GM21786 (cell line): ENCODE measurements at regions not wholly inside any gene's neighbourhood (a gene's known extent, or its start where the extent isn't known, plus 50 kb on each side); places are given as distances from the start of the nearest gene placed in this dataset.
"Not testable (repeated sequence)": the region's sequence is repeated elsewhere in the genome, so short reads cannot be mapped to it uniquely, and the experiment has no call there.

Experiments used
- ATAC-seq: cut with Tn5 transposase; IDR thresholded peaks from one replicate; pipeline ENCODE4 v1.9.1; 2021; ENCODE audit not compliant: unreplicated experiment

DNA sequence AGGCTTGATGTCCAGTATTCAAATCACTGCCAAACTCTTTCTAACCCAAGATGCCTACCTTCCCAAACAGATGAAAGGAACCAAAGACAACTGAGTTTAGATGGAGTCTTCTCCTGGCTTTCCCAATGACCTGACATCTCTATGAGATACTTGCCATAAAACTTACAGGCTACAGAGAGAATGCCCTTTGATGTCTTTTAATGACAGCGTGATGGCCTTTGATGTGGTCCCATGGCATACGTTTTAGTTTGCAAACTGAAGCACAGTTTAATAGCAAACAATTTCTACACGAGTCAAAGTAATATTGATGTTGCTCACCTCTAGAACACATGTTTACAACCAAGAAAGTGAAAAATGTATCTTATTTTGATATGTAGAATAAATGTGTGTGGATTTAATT, 73.2 kb downstream of the ZIC4 start:
- no peak for ATAC-seq

DNA sequence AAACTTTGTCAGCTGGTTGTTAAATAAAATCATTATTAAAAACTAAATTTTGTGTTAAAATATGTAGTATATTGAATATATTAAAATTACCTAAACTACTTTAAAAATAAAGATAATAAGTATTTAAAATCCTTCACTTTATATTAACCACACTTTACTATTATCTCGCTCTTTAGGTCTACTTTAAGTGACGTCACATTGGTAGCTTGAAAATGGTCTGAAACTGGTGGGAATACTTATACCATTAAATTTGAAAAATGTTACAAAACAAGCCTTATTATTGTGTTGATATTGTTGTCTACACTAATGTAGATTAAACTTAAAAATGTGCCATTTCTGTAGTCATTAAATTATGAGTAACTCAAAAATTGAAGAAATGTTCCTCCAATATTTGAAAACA, 77.6 kb downstream of the ZIC4 start:
- ATAC-seq: no peak

DNA sequence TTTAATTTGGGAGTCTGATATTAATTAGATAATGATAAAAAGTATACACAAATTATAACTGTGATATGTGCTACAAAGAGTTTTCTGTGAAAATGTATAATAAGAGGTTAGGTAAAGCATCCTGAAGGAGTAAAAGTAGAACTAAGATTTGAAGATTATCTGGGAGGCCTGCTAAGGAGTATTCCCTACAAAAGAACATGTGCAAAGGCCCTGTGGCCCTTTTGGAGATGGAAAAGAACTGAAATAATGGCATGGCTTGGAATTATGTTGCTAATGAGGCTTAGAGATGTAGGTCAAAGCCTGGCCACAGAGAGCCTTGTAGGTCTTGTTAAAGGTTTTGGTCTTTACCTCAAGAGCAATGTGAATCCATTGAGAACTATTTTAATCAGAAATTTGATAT, 82.0 kb downstream of the ZIC4 start:
- no peak for ATAC-seq

DNA sequence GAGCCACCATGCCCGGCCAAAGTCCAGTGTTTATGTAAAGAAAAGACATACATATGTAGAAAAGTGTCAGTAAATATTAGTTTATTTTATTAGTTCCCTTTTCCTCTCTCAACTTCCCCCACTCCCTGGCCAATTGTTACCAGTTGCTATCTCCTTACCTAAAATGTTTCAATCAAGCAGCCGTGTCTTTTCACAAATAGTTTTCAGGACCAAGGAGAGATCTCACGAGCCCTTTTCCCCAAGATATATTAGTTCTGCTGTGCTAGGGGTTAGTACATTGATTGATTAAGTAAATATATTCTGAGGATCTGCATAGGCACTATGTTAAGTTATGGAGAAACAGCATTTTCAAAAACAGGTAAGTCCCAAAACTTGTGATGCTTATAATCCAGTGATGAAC, 87.4 kb downstream of the ZIC4 start:
- ATAC-seq: no peak

DNA sequence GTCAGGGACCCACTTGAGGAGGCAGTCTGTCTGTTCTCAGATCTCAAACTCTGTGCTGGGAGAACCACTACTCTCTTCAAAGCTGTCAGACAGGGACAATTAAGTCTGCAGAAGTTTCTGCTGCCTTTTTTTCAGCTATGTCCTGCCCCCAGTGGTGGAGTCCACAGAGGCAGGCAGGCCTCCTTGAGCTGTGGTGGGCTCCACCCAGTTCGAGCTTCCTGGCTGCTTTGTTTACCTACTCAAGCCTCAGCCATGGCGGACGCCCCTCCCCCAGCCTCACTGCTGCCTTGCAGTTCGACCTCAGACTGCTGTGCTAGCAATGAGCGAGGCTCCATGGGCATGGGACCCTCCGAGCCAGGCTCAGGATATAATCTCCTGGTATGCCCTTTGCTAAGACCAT, 89.3 kb downstream of the ZIC4 start:
- ATAC-seq: not testable (repeated sequence)

DNA sequence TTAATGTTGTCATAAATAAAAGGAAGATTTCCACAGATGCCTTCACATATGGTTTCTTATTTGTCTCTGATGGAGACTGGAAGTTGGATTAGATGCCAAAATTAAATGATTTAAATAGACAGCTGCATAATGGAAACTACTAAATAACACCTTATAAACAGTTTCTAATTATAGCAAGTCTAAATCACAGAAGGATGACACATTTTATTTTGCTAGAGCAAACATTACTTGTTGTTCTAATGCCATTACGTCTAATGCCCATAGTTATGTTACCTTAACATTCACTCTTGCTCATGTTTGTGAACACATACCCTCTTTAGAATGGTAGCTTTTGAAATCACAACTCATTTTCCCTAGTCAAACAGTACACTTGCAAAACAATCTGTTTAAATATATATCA, 92.8 kb downstream of the ZIC4 start:
- ATAC-seq: no peak

DNA sequence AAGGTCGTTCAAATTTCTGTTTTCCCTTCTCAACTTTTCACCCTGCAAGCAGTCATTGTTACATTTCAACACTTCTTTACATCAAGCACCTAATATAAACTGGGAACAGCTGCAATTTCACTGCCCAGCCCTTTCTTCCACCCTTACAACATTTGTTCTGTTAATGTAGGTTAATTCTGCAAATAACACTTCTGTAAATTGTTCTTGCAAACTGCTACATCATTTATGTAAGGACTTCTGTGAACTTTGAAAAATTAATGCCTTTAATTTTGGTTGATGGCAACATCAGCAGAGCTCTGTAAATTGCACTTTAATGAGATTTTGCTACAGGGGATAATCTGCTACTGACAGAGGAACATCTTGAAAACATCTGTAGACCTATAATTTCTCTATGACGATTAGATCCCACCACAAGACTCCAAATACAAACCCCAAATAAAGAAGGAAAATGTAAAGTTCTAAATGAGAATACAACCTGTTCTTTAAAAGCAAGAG, 93.5 kb downstream of the ZIC4 start:
- ATAC-seq: no peak

DNA sequence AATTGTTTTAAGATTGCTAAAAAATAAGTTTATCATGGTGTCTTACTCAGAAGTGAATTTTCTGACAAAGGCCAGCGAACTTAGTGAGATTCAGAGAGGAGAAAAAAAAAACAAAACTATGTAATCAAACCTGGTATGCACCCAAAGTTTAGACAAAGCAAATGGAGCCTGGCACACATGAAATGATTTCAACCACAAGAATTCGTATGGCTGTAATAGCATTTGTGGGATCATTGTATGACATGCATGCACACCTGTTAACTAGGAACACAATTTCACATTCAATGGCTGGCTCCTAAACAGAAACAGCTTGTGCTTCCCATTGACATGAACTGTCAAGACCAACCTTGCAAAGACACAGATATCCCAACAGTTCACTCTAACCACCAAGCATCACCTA, 94.6 kb downstream of the ZIC4 start:
- no peak for ATAC-seq

DNA sequence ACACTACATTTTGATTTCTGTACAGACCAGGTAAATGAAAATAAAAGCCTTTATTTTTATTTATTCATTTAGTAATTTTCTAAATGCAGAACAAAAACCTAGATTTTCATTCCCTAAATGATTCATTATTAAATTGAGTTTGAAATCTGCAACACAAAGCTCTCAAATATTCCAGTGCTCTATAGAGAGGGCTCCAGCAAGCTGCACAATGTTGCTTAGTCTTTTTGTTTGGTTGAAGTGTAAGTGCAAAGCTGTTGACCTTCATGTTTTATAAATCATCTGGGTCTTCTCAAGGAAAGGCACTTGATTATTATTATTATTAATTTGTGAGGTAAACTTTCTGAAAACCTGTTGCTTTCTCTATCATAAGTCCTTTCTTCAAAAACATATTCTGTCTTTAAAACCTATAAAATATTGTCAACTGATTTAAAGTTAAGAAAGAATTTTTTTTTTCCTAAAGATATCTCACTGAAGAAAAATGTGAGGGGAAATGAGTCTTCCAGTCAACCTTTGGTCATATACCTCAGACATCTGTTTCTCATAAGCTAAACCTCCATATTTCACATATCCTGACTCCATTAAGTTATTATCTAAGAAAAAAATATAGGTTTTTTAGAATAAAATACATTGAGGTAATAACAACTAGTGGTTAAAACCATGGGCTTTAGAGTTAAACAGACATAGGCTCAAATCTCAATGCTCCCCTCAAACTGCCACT, 100.7 kb downstream of the ZIC4 start:
- ATAC-seq: no peak

DNA sequence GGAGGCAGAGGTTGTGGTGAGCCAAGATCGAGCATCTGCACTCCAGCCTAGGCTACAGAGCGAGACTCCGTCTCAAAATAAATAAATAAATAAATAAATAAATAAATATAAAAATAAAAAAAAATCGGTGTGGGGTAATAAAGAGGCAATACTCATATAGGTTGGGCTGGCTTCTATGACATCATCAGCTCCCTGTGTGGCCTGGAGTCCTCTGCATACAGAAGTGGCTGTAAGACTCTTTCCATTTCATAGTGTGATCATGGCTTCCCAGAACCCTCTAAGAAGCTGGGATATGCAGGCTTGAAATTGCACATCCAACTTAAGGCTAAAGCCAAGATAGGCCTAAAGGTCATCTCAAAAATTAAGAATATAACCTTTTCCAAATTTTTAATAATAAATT, 101.6 kb downstream of the ZIC4 start:
- no peak for ATAC-seq

DNA sequence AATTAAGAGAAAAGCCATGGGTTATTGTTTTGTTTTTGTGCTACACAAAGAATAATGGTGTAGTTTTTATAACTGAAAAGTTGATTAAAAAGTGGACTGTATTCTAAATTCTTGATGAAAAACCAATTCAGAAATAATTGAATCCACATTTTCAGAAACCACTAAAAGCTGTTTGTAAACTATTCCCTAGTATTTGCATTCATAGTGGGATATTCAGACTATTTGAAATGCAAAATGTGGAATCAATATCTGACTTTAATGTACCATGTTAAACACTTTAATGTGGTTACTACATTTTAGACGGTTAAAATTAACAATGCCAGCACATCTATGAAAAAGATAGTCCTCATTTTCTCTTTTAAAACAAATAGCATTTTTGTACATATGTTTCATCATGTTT, 104.6 kb downstream of the ZIC4 start:
- ATAC-seq: no peak

DNA sequence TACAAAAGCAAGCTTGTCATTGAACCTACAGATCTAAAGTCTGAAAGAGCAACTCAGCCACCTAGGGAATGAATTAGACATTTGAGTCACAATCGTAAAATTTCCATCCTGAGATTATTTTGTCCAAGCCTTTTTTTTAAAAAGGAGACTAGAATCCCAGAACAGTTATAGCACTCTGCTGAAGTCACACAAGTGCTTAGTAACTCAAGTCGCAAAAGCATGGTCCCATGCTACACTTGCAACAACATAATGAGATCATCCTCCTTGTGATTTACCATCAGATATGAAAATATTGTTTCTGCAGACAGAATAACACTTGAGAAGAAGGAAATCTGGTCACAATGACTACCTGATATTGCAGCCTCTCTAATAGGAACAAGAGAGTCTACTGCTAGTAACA, 106.7 kb downstream of the ZIC4 start:
- no peak for ATAC-seq

DNA sequence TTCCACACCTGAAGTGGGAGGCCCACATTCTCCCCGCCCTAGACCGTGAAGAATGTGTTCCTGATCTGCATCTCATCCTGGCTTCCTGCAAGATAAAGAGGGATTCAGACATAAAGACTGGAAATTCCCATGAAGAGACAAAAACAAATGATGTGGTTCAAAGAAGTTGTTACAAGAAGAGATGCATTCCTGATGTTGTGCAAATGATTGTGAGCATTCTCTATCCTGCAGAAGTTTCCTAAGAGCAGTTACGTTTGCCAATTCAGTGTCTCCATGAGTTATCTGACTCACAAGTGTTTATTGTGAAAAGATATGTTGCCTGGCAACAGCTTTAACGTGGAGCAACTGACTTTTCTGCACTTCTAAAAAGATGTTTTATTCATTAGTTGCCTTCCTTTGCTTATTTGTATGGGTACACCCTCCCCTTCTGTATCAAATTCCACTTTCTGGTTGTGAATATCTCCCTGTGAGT, 107.8 kb downstream of the ZIC4 start:
- ATAC-seq: no peak

DNA sequence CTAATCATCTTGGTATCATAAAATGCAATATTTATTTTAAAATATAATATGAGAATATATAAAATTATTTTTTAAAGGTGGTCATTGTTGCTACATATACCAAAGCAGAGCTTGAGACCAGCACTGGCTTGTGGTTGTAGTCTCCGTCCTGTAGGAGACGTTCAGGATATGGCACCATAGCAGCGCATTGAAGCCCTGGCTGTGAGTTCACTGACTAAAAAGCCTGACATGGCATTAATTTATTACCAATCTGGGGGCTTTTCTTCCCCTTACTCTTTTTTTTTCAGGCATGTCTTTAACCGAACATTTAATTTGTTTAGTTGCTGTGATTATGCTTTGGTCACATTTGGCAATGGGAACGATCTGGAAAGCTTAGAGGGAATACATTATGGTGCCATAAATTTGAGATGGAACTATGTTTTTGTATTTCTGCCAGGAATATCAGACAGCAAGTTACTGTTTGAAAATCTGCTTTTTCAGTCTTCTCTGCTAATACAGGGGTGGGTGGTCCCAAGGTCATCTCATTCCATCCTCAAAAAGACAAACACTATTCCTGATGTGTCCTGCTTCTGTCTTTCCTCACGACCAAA, 108.5 kb downstream of the ZIC4 start:
- ATAC-seq: no peak

DNA sequence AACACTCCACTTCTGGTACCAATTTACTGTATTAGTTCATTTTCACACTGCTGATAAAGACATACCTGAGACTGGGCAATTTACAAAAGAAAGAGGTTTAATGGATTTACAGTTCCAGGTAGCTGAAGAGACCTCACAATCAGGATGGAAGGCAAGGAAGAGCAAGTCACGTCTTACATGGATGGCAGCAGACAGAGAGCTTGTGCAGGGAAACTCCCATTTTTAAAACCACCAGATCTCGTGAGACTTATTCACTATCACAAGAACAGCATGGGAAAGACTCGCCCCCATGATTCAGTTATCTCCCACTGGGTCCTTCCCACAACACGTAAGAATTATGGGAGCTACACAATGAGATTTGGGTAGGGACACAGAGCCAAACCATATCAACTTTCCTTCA, 119.0 kb downstream of the ZIC4 start:
- not testable (repeated sequence) for ATAC-seq

DNA sequence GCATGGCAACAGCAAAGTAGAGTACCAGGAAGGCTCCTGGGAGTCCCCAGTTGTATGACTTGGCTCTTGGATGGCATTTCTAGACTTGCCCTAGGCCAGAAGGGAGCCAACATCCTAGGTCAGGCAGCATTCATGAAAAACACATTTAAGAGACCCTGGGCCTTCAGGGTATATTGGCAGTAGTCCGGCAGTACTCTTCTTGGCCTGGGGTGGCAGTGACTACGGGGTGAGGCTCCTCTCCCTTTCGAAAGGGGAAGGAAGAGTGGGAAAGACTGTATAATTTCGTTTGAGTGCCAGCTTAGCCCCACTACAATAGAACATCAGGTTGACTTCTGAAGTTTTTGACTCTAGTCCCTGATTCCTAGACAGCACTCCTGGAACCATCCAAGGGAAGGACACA, 136.4 kb downstream of the ZIC4 start:
- no peak for ATAC-seq

DNA sequence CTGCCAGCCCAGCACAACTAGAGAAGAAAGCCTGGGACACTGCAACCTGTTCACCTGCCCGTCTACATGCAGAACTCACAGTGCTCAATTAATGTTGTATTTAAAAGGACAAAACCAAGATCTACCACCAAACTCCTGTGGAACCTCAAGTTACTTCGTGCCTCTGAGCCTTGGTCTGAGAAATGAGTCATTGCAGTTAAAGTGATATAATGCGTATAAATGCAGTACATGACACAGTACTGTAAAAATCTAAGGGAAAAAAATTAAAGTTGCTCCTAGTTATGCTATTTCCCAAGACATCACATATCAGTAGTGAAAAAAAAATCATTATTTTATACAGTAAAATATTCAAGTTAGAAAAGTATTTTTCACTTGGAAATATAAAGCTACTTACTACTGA, 138.9 kb downstream of the ZIC4 start:
- no peak for ATAC-seq

DNA sequence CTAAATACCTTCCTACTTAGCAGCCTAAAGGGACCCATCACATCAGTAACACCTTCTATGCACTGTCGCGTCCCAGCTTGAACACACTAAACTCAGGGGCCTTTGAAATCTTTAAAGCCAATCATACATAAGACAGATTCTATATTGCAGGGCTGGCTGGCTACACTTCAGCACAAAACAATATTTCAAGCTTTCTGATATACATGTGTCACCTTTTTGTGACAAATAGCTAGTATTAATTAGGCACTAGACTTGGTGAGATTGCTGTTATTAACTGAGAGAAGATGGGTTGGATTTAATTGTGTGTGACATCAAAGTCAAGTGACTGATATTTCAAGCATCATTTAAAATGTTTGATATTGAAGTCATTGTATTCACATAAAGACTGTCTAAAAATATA, 148.4 kb downstream of the ZIC4 start:
- no peak for ATAC-seq

DNA sequence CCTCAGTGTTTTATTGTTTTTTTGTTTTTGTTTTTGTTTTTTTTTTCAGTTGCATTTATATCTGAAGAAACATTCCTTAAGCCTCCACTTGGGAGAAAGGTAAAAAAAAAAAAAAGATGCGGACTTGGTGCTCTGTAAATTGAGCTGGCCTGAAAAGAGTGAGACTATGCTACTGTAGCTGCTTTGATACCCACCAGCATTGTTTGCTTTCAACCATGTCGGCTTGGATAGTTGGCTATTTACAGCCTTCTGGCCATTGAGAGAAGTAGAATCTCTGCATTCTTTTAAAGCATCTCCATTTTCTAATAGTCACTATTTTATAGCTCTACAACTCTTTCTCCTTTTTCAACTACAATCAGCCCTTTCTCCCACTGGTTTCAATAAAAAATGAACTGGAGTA, 149.6 kb downstream of the ZIC4 start:
- ATAC-seq: no peak

DNA sequence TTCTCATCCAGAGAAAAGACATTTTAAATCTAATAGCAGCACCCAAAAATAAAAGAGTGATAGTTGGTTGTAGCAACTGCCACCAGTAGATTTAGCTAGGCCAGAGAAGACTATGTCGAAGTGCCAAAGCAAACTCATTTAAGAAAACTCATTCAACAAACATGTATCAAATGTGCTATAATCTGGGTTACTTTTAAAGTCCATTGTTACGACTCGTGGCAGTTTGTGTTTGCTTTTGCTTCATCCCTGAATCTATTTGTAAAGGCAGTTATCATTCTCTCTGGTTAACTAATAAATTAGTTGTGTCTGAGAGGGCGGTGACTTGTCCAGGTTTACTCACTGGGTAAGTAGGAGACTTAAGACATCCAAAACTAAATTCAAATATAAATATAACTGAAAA, 159.4 kb downstream of the ZIC4 start:
- no peak for ATAC-seq

DNA sequence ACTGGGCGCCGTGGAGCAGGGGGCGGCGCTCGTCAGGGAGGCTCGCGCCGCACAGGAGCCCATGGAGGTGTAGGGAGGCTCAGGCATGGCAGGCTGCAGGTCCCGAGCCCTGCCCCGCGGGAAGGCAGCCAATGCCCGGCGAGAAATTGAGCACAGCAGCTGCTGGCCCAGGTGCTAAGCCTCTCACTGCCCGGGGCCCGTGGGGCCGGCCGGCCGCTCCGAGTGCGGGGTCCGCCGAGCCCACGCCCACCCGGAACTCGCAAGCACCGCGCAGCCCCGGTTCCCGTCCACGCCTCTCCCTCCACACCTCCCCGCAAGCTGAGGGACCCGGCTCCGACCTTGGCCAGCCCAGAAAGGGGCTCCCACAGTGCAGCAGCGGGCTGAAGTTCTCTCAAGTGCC, 160.7 kb downstream of the ZIC4 start:
- not testable (repeated sequence) for ATAC-seq

DNA sequence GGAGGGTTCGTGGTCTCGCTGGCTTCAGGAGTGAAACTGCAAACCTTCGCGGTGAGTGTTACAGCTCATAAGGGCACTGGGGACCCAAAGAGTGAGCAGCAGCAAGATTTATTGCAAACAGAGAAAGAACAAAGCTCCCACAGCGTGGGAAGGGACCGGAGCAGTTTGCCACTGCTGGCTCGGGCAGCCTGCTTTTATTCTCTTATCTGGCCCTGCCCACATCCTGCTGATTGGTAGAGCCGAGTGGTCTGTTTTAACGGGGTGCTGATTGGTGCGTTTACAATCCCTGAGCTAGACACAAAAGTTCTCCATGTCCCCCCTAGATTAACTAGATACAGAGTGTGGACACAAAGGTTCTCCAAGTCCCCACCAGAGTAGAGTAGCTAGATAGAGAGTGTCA, 161.3 kb downstream of the ZIC4 start:
- ATAC-seq: not testable (repeated sequence)

DNA sequence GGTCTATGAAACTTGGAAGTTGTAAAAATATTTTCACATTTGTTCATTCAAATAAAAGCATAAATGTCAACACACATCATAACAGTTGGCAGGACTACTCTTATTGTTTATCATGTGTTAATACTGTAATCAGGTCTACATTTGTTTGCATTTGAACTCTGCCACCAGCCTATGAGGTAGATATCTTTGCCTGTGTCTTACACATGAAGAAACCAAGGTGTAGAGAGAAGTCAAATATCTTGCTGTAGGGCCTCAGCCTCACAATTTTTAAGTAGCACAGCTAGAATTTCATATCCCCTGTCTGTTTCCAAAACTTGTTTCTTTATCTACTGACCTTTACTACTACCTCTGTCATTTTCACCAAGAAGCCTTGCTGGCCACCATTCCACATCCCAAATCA, 161.9 kb downstream of the ZIC4 start:
- no peak for ATAC-seq
